HEK293 (cell line): ENCODE measurements at regions not wholly inside any gene's neighbourhood (a gene's known extent, or its start where the extent isn't known, plus 50 kb on each side); places are given as distances from the start of the nearest gene placed in this dataset.
A peak's percentile ranks its signal among the peaks of the same experiment; 100 is the strongest.

Experiments
- CTCF ChIA-PET: fragments of 350-600 bp; formaldehyde crosslinking; extraction: SDS; loops from one replicate; lab custom pipeline; 2021; ENCODE audit warnings: antibody characterized with exemption; lab: Yijun Ruan, JAX
- POLR2A ChIA-PET: fragments of 300-600 bp; formaldehyde crosslinking; extraction: SDS; loops from one replicate; lab custom pipeline; 2020; ENCODE audit warnings: antibody characterized with exemption, inconsistent platforms; lab: Yijun Ruan, JAX
- H3K27ac ChIP-seq: fragments of 200-500 bp; sonication (Bioruptor generic); 2 replicates; pipeline ENCODE4 v1.5.1; 2014; ENCODE audit warnings: low read depth, low read length, control low read depth, inconsistent platforms; ENCODE audit errors: extremely low read depth
- H3K36me3 ChIP-seq, 2 experiments: fragments of 200-500 bp in 1 of 2; sonication (Bioruptor generic) in 1 of 2; 1 replicate in 1 of 2; 2 replicates in 1 of 2; pipeline ENCODE4 v1.5.1; 2014 to 2017; ENCODE audit warnings: inconsistent platforms in 2 of 2, low read length in 2 of 2; ENCODE audit not compliant: control insufficient read depth in 2 of 2, insufficient read depth in 1 of 2
- H3K4me1 ChIP-seq: fragments of 200-500 bp; sonication (Bioruptor generic); 2 replicates; pipeline ENCODE4 v1.5.1; 2014; ENCODE audit warnings: mild to moderate bottlenecking, low read length, inconsistent platforms; ENCODE audit not compliant: control insufficient read depth, insufficient read depth
- H3K4me3 ChIP-seq: 2 replicates; pipeline ENCODE4 v1.5.1; 2011; ENCODE audit warnings: low read depth, mild to moderate bottlenecking, control low read depth, low read length, moderate library complexity
- H3K9me3 ChIP-seq: fragments of 200-500 bp; sonication (Bioruptor generic); 2 replicates; pipeline ENCODE4 v1.5.1; 2014; ENCODE audit warnings: low read depth, low read length, inconsistent platforms; ENCODE audit not compliant: control insufficient read depth, insufficient read depth
- SP7 ChIP-seq: fragments of 450-650 bp; formaldehyde crosslinking; IDR thresholded peaks from 2 replicates; pipeline ENCODE4 v1.5.1; 2016; ENCODE audit warnings: missing biosample characterization, missing genetic modification characterization
- ZNF133 ChIP-seq: fragments of 450-650 bp; formaldehyde crosslinking; IDR thresholded peaks from 2 replicates; pipeline ENCODE4 v1.5.1; 2016; ENCODE audit warnings: missing biosample characterization, missing genetic modification characterization
- ZNF157 ChIP-seq: fragments of 450-650 bp; formaldehyde crosslinking; IDR thresholded peaks from 2 replicates; pipeline ENCODE4 v1.5.1; 2016; ENCODE audit warnings: missing biosample characterization, missing genetic modification characterization
- ZNF221 ChIP-seq: fragments of 450-650 bp; formaldehyde crosslinking; IDR thresholded peaks from 2 replicates; pipeline ENCODE4 v1.5.1; 2017; ENCODE audit warnings: missing biosample characterization, missing genetic modification characterization, borderline replicate concordance
- ZNF311 ChIP-seq: fragments of 450-650 bp; formaldehyde crosslinking; IDR thresholded peaks from 2 replicates; pipeline ENCODE4 v1.5.1; 2017; ENCODE audit warnings: missing biosample characterization, missing genetic modification characterization, borderline replicate concordance
- ZNF521 ChIP-seq: fragments of 450-650 bp; formaldehyde crosslinking; IDR thresholded peaks from 2 replicates; pipeline ENCODE4 v1.5.1; 2017; ENCODE audit warnings: missing biosample characterization, mild to moderate bottlenecking, missing genetic modification characterization
- ZNF558 ChIP-seq: fragments of 450-650 bp; formaldehyde crosslinking; IDR thresholded peaks from 2 replicates; pipeline ENCODE4 v1.5.1; 2016; ENCODE audit warnings: missing biosample characterization, missing genetic modification characterization
- ZNF571 ChIP-seq: fragments of 450-650 bp; formaldehyde crosslinking; IDR thresholded peaks from 2 replicates; pipeline ENCODE4 v1.5.0; 2017; ENCODE audit warnings: missing biosample characterization, missing genetic modification characterization
- ZNF660 ChIP-seq: fragments of 450-650 bp; IDR thresholded peaks from 2 replicates; pipeline ENCODE4 v1.5.1; 2018; ENCODE audit warnings: missing biosample characterization, mild to moderate bottlenecking, missing genetic modification characterization
- ZNF664 ChIP-seq: fragments of 450-650 bp; formaldehyde crosslinking; IDR thresholded peaks from 2 replicates; pipeline ENCODE4 v1.5.1; 2016; ENCODE audit warnings: missing biosample characterization, missing genetic modification characterization
- ZNF776 ChIP-seq: fragments of 450-650 bp; formaldehyde crosslinking; IDR thresholded peaks from 2 replicates; pipeline ENCODE4 v1.5.0; 2017; ENCODE audit warnings: missing biosample characterization, missing genetic modification characterization, borderline replicate concordance
- ZNF785 ChIP-seq: fragments of 450-650 bp; formaldehyde crosslinking; IDR thresholded peaks from 2 replicates; pipeline ENCODE4 v1.5.1; 2016; ENCODE audit warnings: missing biosample characterization, missing genetic modification characterization
- ZNF792 ChIP-seq: fragments of 450-650 bp; formaldehyde crosslinking; IDR thresholded peaks from 2 replicates; pipeline ENCODE4 v1.5.1; 2016; ENCODE audit warnings: missing biosample characterization, missing genetic modification characterization
- ZSCAN16 ChIP-seq: fragments of 450-650 bp; formaldehyde crosslinking; IDR thresholded peaks from 2 replicates; pipeline ENCODE4 v1.5.1; 2016; ENCODE audit warnings: missing biosample characterization, missing genetic modification characterization
- ZSCAN30 ChIP-seq: fragments of 450-650 bp; IDR thresholded peaks from 2 replicates; pipeline ENCODE4 v1.5.1; 2018; ENCODE audit warnings: missing biosample characterization, mild to moderate bottlenecking, missing genetic modification characterization, moderate library complexity
- TF ChIP-seq, protein P1 (sequence below): fragments of 450-650 bp; formaldehyde crosslinking; IDR thresholded peaks from 2 replicates; pipeline ENCODE4 v1.5.1; 2016; ENCODE audit warnings: missing biosample characterization, missing genetic modification characterization
- TF ChIP-seq, protein P2 (sequence below): fragments of 450-650 bp; IDR thresholded peaks from 2 replicates; pipeline ENCODE4 v1.5.1; 2018; ENCODE audit warnings: missing biosample characterization, mild to moderate bottlenecking, missing genetic modification characterization
- TF ChIP-seq, protein P3 (sequence below): fragments of 450-650 bp; formaldehyde crosslinking; IDR thresholded peaks from 2 replicates; pipeline ENCODE4 v1.5.1; 2016; ENCODE audit warnings: missing biosample characterization, missing genetic modification characterization
- TF ChIP-seq, protein P4 (sequence below): fragments of 450-650 bp; formaldehyde crosslinking; IDR thresholded peaks from 2 replicates; pipeline ENCODE4 v1.5.1; 2016; ENCODE audit warnings: missing biosample characterization, missing genetic modification characterization
- TF ChIP-seq, protein P5 (sequence below): fragments of 450-650 bp; formaldehyde crosslinking; IDR thresholded peaks from 2 replicates; pipeline ENCODE4; 2016; ENCODE audit warnings: missing biosample characterization, missing genetic modification characterization

DNA sequence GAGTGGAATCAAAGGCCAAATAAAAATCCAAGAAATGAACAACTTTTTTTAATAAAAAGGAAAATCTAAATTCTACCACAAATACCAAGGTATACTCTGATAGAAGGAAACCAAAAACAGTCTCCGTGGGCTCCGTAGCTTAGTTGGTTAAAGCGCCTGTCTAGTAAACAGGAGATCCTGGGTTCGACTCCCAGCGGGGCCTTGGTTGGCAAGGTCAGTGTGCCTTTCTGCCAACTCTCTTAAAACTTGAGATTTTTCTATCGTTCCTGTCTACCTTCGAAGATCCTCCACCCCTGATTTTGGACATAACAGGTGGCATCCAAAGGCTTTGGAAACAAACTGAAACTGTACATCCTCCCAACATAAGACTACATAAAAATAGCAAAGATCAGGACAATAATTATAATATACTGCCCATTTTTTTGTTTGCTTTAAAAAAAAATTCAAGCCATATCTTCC, 197.9 kb downstream of the TRIM27 start (continued):
- TF ChIP-seq, protein P1, sequence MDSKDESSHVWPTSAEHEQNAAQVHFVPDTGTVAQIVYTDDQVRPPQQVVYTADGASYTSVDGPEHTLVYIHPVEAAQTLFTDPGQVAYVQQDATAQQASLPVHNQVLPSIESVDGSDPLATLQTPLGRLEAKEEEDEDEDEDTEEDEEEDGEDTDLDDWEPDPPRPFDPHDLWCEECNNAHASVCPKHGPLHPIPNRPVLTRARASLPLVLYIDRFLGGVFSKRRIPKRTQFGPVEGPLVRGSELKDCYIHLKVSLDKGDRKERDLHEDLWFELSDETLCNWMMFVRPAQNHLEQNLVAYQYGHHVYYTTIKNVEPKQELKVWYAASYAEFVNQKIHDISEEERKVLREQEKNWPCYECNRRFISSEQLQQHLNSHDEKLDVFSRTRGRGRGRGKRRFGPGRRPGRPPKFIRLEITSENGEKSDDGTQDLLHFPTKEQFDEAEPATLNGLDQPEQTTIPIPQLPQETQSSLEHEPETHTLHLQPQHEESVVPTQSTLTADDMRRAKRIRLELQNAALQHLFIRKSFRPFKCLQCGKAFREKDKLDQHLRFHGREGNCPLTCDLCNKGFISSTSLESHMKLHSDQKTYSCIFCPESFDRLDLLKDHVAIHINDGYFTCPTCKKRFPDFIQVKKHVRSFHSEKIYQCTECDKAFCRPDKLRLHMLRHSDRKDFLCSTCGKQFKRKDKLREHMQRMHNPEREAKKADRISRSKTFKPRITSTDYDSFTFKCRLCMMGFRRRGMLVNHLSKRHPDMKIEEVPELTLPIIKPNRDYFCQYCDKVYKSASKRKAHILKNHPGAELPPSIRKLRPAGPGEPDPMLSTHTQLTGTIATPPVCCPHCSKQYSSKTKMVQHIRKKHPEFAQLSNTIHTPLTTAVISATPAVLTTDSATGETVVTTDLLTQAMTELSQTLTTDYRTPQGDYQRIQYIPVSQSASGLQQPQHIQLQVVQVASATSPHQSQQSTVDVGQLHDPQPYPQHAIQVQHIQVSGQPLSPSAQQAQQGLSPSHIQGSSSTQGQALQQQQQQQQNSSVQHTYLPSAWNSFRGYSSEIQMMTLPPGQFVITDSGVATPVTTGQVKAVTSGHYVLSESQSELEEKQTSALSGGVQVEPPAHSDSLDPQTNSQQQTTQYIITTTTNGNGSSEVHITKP (tag by site-specific recombination) = no peak
- peak; percentile 50; the same call in 1 of the 2 replicates for TF ChIP-seq SP7 (tag by site-specific recombination)
- no peak for TF ChIP-seq ZNF785
- TF ChIP-seq ZNF660 (tag by site-specific recombination) = peak; percentile 92
- TF ChIP-seq, protein P2, sequence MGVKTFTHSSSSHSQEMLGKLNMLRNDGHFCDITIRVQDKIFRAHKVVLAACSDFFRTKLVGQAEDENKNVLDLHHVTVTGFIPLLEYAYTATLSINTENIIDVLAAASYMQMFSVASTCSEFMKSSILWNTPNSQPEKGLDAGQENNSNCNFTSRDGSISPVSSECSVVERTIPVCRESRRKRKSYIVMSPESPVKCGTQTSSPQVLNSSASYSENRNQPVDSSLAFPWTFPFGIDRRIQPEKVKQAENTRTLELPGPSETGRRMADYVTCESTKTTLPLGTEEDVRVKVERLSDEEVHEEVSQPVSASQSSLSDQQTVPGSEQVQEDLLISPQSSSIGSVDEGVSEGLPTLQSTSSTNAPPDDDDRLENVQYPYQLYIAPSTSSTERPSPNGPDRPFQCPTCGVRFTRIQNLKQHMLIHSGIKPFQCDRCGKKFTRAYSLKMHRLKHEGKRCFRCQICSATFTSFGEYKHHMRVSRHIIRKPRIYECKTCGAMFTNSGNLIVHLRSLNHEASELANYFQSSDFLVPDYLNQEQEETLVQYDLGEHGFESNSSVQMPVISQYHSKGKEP (tag by site-specific recombination) = peak; percentile 20; the same call in 1 of the 2 replicates
- TF ChIP-seq, protein P3, sequence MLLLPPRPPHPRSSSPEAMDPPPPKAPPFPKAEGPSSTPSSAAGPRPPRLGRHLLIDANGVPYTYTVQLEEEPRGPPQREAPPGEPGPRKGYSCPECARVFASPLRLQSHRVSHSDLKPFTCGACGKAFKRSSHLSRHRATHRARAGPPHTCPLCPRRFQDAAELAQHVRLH (tag by site-specific recombination) = peak; percentile 79; the same call in 1 of the 2 replicates
- peak; percentile 35; the same call in 1 of the 2 replicates for TF ChIP-seq ZSCAN30
- no peak for TF ChIP-seq ZNF558 (tag by site-specific recombination)
- TF ChIP-seq, all 188 proteins: peak for 24

DNA sequence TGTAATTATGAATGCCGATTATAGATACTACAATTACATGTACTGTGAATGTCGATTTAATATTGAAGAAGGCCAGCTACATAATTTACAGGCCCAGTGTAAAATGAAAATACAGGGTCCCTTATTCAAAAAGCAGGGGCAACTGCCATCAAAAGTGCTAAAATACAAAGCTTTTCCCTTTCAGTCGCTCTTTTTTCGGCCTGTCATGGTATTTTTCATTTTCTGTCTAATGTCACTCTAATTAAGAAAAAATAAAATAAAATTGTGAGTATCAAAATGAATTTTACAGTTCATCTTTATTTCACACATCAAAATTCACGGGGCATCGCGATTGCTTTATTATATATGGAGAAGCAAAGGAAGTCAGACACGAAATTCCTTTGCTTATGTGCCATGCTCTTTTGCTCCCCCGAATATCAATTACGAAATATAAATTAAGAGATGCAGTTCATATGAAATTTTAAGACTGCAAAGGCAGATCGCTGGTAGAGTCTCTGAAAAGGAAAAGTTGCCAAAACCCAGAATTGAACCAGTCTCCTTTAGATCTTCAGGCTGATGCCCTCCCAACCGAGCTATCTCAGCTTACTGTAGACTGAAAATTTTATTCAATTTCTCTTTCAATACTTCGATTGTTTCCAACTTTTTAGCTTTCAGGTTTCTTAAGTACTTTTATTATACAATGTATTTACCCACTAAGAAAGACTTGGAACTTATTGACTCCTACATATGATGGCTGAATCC, 197.0 kb downstream of the TRIM27 start:
- TF ChIP-seq, protein P2 (tag by site-specific recombination) = no peak
- TF ChIP-seq ZNF311 (tag by site-specific recombination) = no peak
- no peak for TF ChIP-seq ZSCAN16
- no peak for TF ChIP-seq ZNF571
- TF ChIP-seq, protein P4, sequence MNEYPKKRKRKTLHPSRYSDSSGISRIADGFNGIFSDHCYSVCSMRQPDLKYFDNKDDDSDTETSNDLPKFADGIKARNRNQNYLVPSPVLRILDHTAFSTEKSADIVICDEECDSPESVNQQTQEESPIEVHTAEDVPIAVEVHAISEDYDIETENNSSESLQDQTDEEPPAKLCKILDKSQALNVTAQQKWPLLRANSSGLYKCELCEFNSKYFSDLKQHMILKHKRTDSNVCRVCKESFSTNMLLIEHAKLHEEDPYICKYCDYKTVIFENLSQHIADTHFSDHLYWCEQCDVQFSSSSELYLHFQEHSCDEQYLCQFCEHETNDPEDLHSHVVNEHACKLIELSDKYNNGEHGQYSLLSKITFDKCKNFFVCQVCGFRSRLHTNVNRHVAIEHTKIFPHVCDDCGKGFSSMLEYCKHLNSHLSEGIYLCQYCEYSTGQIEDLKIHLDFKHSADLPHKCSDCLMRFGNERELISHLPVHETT = no peak
- no peak for TF ChIP-seq ZNF792 (tag by site-specific recombination)
- no peak for TF ChIP-seq ZNF664 (tag by site-specific recombination)
- no peak for TF ChIP-seq ZNF776 (tag by site-specific recombination)
- TF ChIP-seq, protein P5, sequence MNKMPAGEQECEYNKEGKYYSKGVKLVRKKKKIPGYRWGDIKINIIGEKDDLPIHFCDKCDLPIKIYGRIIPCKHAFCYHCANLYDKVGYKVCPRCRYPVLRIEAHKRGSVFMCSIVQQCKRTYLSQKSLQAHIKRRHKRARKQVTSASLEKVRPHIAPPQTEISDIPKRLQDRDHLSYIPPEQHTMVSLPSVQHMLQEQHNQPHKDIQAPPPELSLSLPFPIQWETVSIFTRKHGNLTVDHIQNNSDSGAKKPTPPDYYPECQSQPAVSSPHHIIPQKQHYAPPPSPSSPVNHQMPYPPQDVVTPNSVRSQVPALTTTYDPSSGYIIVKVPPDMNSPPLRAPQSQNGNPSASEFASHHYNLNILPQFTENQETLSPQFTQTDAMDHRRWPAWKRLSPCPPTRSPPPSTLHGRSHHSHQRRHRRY (tag by site-specific recombination) = no peak
- TF ChIP-seq ZNF133 = no peak
- no peak for TF ChIP-seq ZNF157 (tag by site-specific recombination)
- TF ChIP-seq ZNF521 = no peak
- TF ChIP-seq ZNF221 (tag by site-specific recombination) = no peak
- TF ChIP-seq, all 188 proteins: peak for 0

More for the DNA sequence above, 197.0 kb downstream of the TRIM27 start:
- no peaks in the 10 kb centered on the region for H3K4me1 ChIP-seq
- no peaks in the 10 kb centered on the region for H3K9me3 ChIP-seq
- H3K27ac ChIP-seq = no peak overlapping the region
- ChIA-PET CTCF (interaction anchor here (0.6 to 2.2 kb wide), 3 partner anchors 20 to 43 kb away, joined by 3 to 5 read pairs (median 3); no protein-coding TSS in a partner anchor), POLR2A (interaction anchor here (1.2 kb wide), 1 partner anchor 169 kb away, joined by 3 read pairs; no protein-coding TSS in a partner anchor)
- no peak overlapping the region for H3K4me3 ChIP-seq
- no peaks in the 10 kb centered on the region for H3K36me3 ChIP-seq
